HFFc6 (cell line): ENCODE measurements at regions not wholly inside any gene's neighbourhood (a gene's known extent, or its start where the extent isn't known, plus 50 kb on each side); places are given as distances from the start of the nearest gene placed in this dataset.

ENCODE experiments used
- DNase-seq: peaks from one replicate; pipeline ENCODE4 v3.0.0-alpha.2; 2018
- H3K27ac Mint-ChIP-seq: 2 replicates; pipeline ENCODE4 v1.8.0; 2020; ENCODE audit warnings: mild to moderate bottlenecking, mixed read lengths
- H3K27me3 Mint-ChIP-seq: 2 replicates; pipeline ENCODE4 v1.8.0; 2021; ENCODE audit warnings: mild to moderate bottlenecking, moderate library complexity, mixed read lengths; ENCODE audit not compliant: insufficient read depth
- H3K36me3 Mint-ChIP-seq: 2 replicates; pipeline ENCODE4 v1.8.0; 2021; ENCODE audit warnings: low read depth, mixed read lengths
- H3K4me1 Mint-ChIP-seq: 2 replicates; pipeline ENCODE4 v1.8.0; 2020; ENCODE audit warnings: low read depth, mixed read lengths
- H3K4me3 Mint-ChIP-seq: 2 replicates; pipeline ENCODE4 v1.8.0; 2020; ENCODE audit warnings: mild to moderate bottlenecking, moderate library complexity, mixed read lengths
- H3K9me3 Mint-ChIP-seq: 2 replicates; pipeline ENCODE4 v1.8.0; 2020; ENCODE audit warnings: mild to moderate bottlenecking, mixed read lengths
- TF ChIP-seq, protein P1 (sequence below): fragments of 200-600 bp; sonication (generic); IDR thresholded peaks from 2 replicates; pipeline ENCODE4 v1.5.0; 2021; ENCODE audit warnings: antibody characterized with exemption, mild to moderate bottlenecking

DNA sequence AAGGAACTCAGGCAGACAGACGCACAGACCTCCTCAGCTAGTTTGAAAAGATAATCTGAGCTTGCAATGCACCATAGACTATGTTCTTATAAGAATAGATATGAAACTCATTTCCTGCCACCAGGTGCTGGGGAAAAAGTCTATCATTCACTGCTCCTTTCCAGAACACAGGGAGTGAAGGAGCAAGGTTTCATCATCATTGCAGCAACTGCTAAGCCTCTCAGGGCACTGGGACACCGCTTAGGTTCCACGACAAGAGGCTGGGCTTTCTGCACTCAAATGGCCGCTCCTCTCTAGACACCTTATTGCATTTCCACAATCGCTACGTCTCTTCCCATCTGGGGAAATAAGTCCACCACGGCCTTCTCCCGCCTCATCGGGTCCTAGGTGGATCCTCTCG is 418.5 kb upstream of the JARID2 start:
- H3K36me3 Mint-ChIP-seq = no peaks in the 10 kb centered on the region
- H3K27ac Mint-ChIP-seq = no peak overlapping the region
- no peaks in the 10 kb centered on the region for H3K9me3 Mint-ChIP-seq
- H3K4me1 Mint-ChIP-seq = peaks cover 8% of the 10 kb centered on the region
- TF ChIP-seq, protein P1, sequence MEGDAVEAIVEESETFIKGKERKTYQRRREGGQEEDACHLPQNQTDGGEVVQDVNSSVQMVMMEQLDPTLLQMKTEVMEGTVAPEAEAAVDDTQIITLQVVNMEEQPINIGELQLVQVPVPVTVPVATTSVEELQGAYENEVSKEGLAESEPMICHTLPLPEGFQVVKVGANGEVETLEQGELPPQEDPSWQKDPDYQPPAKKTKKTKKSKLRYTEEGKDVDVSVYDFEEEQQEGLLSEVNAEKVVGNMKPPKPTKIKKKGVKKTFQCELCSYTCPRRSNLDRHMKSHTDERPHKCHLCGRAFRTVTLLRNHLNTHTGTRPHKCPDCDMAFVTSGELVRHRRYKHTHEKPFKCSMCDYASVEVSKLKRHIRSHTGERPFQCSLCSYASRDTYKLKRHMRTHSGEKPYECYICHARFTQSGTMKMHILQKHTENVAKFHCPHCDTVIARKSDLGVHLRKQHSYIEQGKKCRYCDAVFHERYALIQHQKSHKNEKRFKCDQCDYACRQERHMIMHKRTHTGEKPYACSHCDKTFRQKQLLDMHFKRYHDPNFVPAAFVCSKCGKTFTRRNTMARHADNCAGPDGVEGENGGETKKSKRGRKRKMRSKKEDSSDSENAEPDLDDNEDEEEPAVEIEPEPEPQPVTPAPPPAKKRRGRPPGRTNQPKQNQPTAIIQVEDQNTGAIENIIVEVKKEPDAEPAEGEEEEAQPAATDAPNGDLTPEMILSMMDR = no peak
- peaks cover 5% of the 10 kb centered on the region for H3K27me3 Mint-ChIP-seq
- DNase-seq = no peak
- no peak overlapping the region for H3K4me3 Mint-ChIP-seq

DNA sequence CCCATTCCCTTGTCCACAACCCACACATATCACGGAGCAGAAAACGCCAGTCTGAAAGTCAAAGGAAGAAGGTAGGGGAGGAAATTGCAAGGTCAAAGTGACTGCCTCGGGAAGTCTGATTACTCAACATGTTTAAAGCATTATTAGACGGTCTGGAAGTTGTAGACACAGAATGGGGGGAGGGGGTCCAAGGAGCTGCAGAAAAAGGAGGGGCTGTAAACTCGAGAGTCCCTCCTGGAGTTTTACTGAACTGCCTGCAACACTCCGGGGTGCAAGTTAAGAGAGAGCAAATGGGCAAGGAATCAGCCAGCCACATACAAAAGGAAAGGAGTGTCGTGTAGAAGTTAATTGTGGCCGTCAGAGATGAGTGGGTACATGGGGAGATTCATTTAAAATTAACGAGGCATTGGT is 417.7 kb upstream of the JARID2 start:
- TF ChIP-seq, protein P1 = no peak
- no peak overlapping the region for H3K27ac Mint-ChIP-seq
- H3K27me3 Mint-ChIP-seq = peaks cover 5% of the 10 kb centered on the region
- no peaks in the 10 kb centered on the region for H3K4me1 Mint-ChIP-seq
- no peaks in the 10 kb centered on the region for H3K36me3 Mint-ChIP-seq
- no peak for DNase-seq
- H3K4me3 Mint-ChIP-seq = no peak overlapping the region
- no peaks in the 10 kb centered on the region for H3K9me3 Mint-ChIP-seq

DNA sequence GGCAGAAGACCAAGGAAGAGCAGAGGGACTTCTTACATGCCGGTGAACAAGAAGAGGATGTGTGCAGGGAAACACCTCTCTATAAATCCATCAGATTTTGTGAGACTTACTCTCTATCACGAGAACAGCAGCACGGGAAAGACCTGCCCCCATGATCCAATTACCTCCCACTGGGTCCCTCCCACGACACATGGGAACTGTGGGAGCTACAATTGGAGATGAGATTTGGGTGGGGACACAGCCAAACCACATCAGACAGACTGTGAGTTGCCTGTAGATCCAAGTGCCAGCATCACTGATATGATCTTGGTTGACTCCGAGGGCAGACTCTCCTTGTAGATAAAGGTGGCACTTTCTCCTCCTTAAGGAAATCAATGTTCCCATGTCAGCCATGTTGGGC is 414.8 kb upstream of the JARID2 start:
- no peak overlapping the region for H3K4me3 Mint-ChIP-seq
- TF ChIP-seq, protein P1 = no peak
- H3K36me3 Mint-ChIP-seq = no peaks in the 10 kb centered on the region
- H3K27ac Mint-ChIP-seq = no peak overlapping the region
- no peaks in the 10 kb centered on the region for H3K9me3 Mint-ChIP-seq
- DNase-seq = no peak
- H3K27me3 Mint-ChIP-seq = peaks cover 5% of the 10 kb centered on the region
- H3K4me1 Mint-ChIP-seq = no peaks in the 10 kb centered on the region

DNA sequence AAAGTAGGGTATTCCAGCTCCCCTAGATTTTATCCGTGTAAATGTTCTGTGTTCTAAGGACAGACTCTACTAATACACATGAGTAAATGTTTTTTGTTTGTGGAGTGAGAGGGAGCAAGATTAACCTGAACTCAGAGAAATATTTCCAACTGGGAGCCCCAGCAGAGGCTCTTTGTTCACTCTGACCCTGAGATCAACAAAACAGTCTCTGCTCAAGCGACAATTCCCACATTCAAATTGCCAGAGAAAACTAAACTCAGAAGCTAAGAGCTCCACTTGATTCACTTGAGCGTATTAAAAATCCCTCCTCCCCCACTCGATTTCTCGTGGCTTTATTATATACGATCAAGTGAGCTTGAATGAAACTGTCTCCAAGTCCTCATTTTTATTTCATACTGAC is 413.9 kb upstream of the JARID2 start:
- no peak overlapping the region for H3K4me3 Mint-ChIP-seq
- TF ChIP-seq, protein P1 = no peak
- H3K27ac Mint-ChIP-seq = no peak overlapping the region
- no peaks in the 10 kb centered on the region for H3K9me3 Mint-ChIP-seq
- no peaks in the 10 kb centered on the region for H3K4me1 Mint-ChIP-seq
- no peak for DNase-seq
- H3K36me3 Mint-ChIP-seq = no peaks in the 10 kb centered on the region
- peaks cover 11% of the 10 kb centered on the region for H3K27me3 Mint-ChIP-seq

DNA sequence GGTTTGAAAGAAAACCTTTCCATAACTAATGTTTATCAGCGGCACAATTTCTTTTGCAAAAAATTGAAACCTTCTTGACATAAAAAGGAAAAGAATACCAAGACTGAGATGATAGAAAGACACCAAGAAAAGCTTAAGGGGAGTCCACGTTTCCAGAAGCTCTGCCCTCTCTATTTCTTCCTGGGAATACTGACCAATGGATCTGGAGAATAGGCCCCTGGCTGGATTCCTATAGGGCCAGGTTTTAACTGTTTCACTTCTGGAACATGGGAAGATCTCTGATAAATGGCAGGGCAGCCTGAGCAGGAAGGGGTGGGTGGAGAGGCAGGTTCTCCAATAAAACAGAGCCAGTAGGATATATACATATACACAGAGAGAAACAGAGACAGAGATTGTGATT is 413.4 kb upstream of the JARID2 start:
- Mint-ChIP-seq H3K36me3 (no peaks in the 10 kb centered on the region), H3K4me1 (no peaks in the 10 kb centered on the region), H3K27ac (no peak overlapping the region), H3K4me3 (no peak overlapping the region), H3K27me3 (peaks cover 13% of the 10 kb centered on the region), H3K9me3 (no peaks in the 10 kb centered on the region)
- TF ChIP-seq, protein P1 = no peak
- DNase-seq = no peak
